K562 (cell line): ENCODE measurements at regions not wholly inside any gene's neighbourhood (a gene's known extent, or its start where the extent isn't known, plus 50 kb on each side); places are given as distances from the start of the nearest gene placed in this dataset.

Source experiments
- ATAC-seq: fragments of 200-7000 bp; cut with Tn5 transposase; 3 replicates; pipeline ENCODE4 v1.9.1; 2020; ENCODE audit warnings: moderate library complexity
- BruUV-seq: library from RNA; stranded (reverse); fragments of 400-500 nt; replicated peaks from 2 replicates; lab custom pipeline; 2021; lab: Mats Ljungman, UMichigan
- CTCF ChIA-PET: fragments of 300-600 bp; formaldehyde crosslinking; extraction: SDS; loops from one replicate; lab custom pipeline; 2021; ENCODE audit warnings: low intra/inter-chr PET ratio; lab: Yijun Ruan, JAX
- POLR2A ChIA-PET: fragments of 300-600, 350-650 bp; sonication (Branson Sonifier 250); formaldehyde crosslinking; extraction: SDS; loops from one replicate; lab custom pipeline; 2021; ENCODE audit warnings: antibody characterized with exemption, inconsistent platforms; lab: Yijun Ruan, JAX
- DNase-seq, 4 experiments: peaks; one replicate each; pipeline versions ENCODE4 v3.0.0 to v3.0.0-alpha.2; 2011 to 2018; ENCODE audit warnings: low spot score in 3 of 4, mixed read lengths in 3 of 4; ENCODE audit errors: extremely low read depth in 1 of 4
- FAIRE-seq: peaks from 2 replicates; lab custom pipeline; 2011; peaks lifted over from hg19 to GRCh38; lab: Jason Lieb, UNC
- H2AFZ ChIP-seq: 2 replicates; pipeline ENCODE4 v1.6.0; 2011; ENCODE audit warnings: low read depth, low read length, control low read depth, inconsistent platforms
- H3K27ac ChIP-seq: fragments of 200-600 bp; 3 replicates; pipeline ENCODE4 v1.8.0; 2011; ENCODE audit warnings: low read depth, mild to moderate bottlenecking, control low read depth, inconsistent platforms, low read length, moderate library complexity, mixed read lengths; ENCODE audit errors: extremely low read depth
- H3K27me3 ChIP-seq, 2 experiments: fragments of 300-600 bp in 1 of 2; 2 replicates in 1 of 2; 3 replicates in 1 of 2; pipeline versions ENCODE4 v1.6.0 to v1.8.0; 2011; ENCODE audit warnings: inconsistent platforms in 2 of 2, low read length in 2 of 2, mild to moderate bottlenecking in 1 of 2, mixed read lengths in 1 of 2, moderate library complexity in 1 of 2; ENCODE audit not compliant: control insufficient read depth in 2 of 2, insufficient read depth in 2 of 2
- H3K36me3 ChIP-seq: fragments of 300-600 bp; 3 replicates; pipeline ENCODE4 v1.8.0; 2011; ENCODE audit warnings: mild to moderate bottlenecking, low read length, inconsistent platforms; ENCODE audit not compliant: control insufficient read depth, insufficient read depth
- H3K4me1 ChIP-seq, 2 experiments: fragments of 200-600 bp in 1 of 2; replicated peaks in 1 of 2; 2 replicates in 1 of 2; 3 replicates in 1 of 2; pipeline versions ENCODE4 v1.5.1 to v1.8.0; 2011; ENCODE audit warnings: inconsistent platforms in 2 of 2, low read length in 2 of 2, mild to moderate bottlenecking in 1 of 2, mixed read lengths in 1 of 2, moderate library complexity in 1 of 2; ENCODE audit not compliant: control insufficient read depth in 2 of 2, insufficient read depth in 2 of 2
- H3K4me2 ChIP-seq: 2 replicates; pipeline ENCODE4 v1.6.1; 2011; ENCODE audit warnings: low read length, control low read depth, inconsistent platforms, mixed read lengths; ENCODE audit not compliant: insufficient read depth
- H3K4me3 ChIP-seq: fragments of 200-600 bp; sonication (generic), shearing (Covaris generic); 2 replicates; pipeline ENCODE4 v1.5.1; 2016; ENCODE audit warnings: control low read depth, inconsistent platforms
- H3K79me2 ChIP-seq: fragments of 200-600 bp; 3 replicates; pipeline ENCODE4 v1.8.0; 2011; ENCODE audit warnings: low read length, inconsistent platforms; ENCODE audit not compliant: control insufficient read depth, insufficient read depth
- H3K9ac ChIP-seq, 2 experiments: 2 replicates each; pipeline versions ENCODE4 v1.6.0 to v1.6.1; 2011; ENCODE audit warnings: low read depth in 2 of 2, low read length in 2 of 2, control low read depth in 1 of 2, inconsistent platforms in 1 of 2, mild to moderate bottlenecking in 1 of 2, mixed read lengths in 1 of 2; ENCODE audit not compliant: insufficient read depth in 1 of 2
- H3K9me1 ChIP-seq: one replicate; pipeline ENCODE4 v1.6.0; 2011; ENCODE audit warnings: inconsistent platforms, mild to moderate bottlenecking, low read length, moderate library complexity; ENCODE audit not compliant: control insufficient read depth, insufficient read depth
- H3K9me3 ChIP-seq: replicated peaks from 2 replicates; pipeline ENCODE4 v1.5.1; 2011; ENCODE audit warnings: low read depth, low read length, inconsistent platforms; ENCODE audit not compliant: control insufficient read depth, insufficient read depth
- H4K20me1 ChIP-seq: replicated peaks from 2 replicates; pipeline ENCODE4 v1.6.1; 2011; ENCODE audit warnings: low read length, inconsistent platforms, mixed read lengths; ENCODE audit not compliant: control insufficient read depth, insufficient read depth
- EZH2 ChIP-seq: IDR thresholded peaks from 2 replicates; pipeline ENCODE4 v1.6.1; 2012; ENCODE audit warnings: low read depth, mild to moderate bottlenecking, inconsistent platforms, low read length, borderline replicate concordance
- PPARD ChIP-seq: fragments of 250-450 bp; sonication (Bioruptor Pico); IDR thresholded peaks from 2 replicates; pipeline ENCODE4 v1.8.0; 2022; ENCODE audit warnings: inconsistent platforms, mild to moderate bottlenecking, moderate library complexity
- RB1 ChIP-seq: fragments of 450-650 bp; IDR thresholded peaks from 2 replicates; pipeline ENCODE4 v1.6.1; 2017; ENCODE audit warnings: low read depth, mild to moderate bottlenecking
- RHOXF2B ChIP-seq: fragments of 250-450 bp; sonication (Bioruptor Pico); conservative IDR thresholded peaks from 2 replicates; pipeline ENCODE4 v1.5.1; 2021
- RNF2 ChIP-seq: sonication (generic); IDR thresholded peaks from 2 replicates; pipeline ENCODE4 v1.6.1; 2016
- ZNF695 ChIP-seq: fragments of 450-650 bp; formaldehyde crosslinking; IDR thresholded peaks from 2 replicates; pipeline ENCODE4 v1.4.0; 2020; ENCODE audit warnings: mild to moderate bottlenecking, moderate library complexity
- WGBS: fragments of 100-300 bp; shearing (Covaris generic); methylation state at CpG from one replicate; pipeline ENCODE4 v1.1.6; 2016; ENCODE audit warnings: low coverage, mixed read lengths; ENCODE audit not compliant: insufficient coverage; ENCODE audit errors: missing lambda C conversion rate; 5-methylcytosine and 5-hydroxymethylcytosine counted together
- in situ Hi-C: fragments of 300-500 bp; cut with MboI; formaldehyde crosslinking; loops from 4 replicates; pipeline ENCODE4 v1.15.0; 2018; ENCODE audit warnings: inconsistent platforms, mixed read lengths
- intact Hi-C: fragments of 100-400 bp; cut with micrococcal nuclease; formaldehyde crosslinking; loops from 2 replicates; pipeline ENCODE4 v1.14.2; 2022
- TF ChIP-seq, protein P1 (sequence below): fragments of 450-650 bp; formaldehyde crosslinking; IDR thresholded peaks from 2 replicates; pipeline ENCODE4 v1.4.0; 2020; ENCODE audit warnings: mild to moderate bottlenecking, mixed read lengths
- TF ChIP-seq, protein P2 (sequence below): fragments of 450-650 bp; formaldehyde crosslinking; IDR thresholded peaks from 2 replicates; pipeline ENCODE4 v1.4.0; 2020; ENCODE audit warnings: mild to moderate bottlenecking, moderate library complexity
- TF ChIP-seq, protein P3 (sequence below): fragments of 450-650 bp; IDR thresholded peaks from 2 replicates; pipeline ENCODE4 v1.6.1; 2017; ENCODE audit warnings: antibody characterized with exemption
- TF ChIP-seq, protein P4 (sequence below): fragments of 250-450 bp; sonication (Bioruptor Pico); IDR thresholded peaks from 2 replicates; pipeline ENCODE4 v1.8.0; 2022; ENCODE audit warnings: moderate library complexity, mild to moderate bottlenecking, inconsistent platforms
- TF ChIP-seq, protein P5 (sequence below): fragments of 250-450 bp; sonication (Bioruptor Pico); IDR thresholded peaks from 2 replicates; pipeline ENCODE4 v1.4.0; 2020; ENCODE audit warnings: mild to moderate bottlenecking
- TF ChIP-seq, protein P6 (sequence below): fragments of 450-650 bp; IDR thresholded peaks from 2 replicates; pipeline ENCODE4 v1.6.1; 2016; ENCODE audit warnings: low read depth, mild to moderate bottlenecking, moderate library complexity

DNA sequence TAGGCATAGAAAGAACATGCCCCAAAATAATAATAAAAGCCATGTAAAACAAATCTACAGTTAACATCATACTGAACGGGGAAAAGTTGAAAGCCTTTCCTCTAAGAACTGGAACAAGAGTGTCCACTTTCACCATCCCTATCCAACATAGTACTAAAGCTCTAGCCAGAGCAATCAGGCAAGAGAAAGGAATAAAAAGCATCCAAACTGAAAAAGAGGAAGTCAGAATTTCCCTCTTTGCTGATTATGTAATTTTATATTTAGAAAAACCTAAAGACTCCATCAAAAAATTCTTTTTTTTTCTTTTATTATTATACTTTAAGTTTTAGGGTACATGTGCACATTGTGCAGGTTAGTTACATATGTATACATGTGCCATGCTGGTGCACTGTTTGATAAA lies 661.6 kb upstream of the CBLB start:
- H3K4me1 ChIP-seq, result no peaks in the 10 kb centered on the region
- DNase-seq, result no peak
- POLR2A ChIA-PET, result no interaction called here
- H3K27ac ChIP-seq, result no peak overlapping the region
- 0% methylated on average over 1 of the region's 1 CpG for WGBS
- H3K36me3 ChIP-seq, result no peaks in the 10 kb centered on the region
- no peaks in the 10 kb centered on the region for H4K20me1 ChIP-seq
- H3K4me3 ChIP-seq, result no peak overlapping the region
- ATAC-seq, result no peak
- H3K9ac ChIP-seq, result no peak overlapping the region
- in situ Hi-C loops (no loop called here), intact Hi-C loops (no loop called here)
- no peak overlapping the region for H3K4me2 ChIP-seq
- no peaks in the 10 kb centered on the region for H3K79me2 ChIP-seq
- H3K9me1 ChIP-seq, result no peaks in the 10 kb centered on the region
- H3K9me3 ChIP-seq, result no peaks in the 10 kb centered on the region
- no TSS peak for BruUV-seq
- no peaks in the 10 kb centered on the region for H3K27me3 ChIP-seq
- H2AFZ ChIP-seq, result no peak overlapping the region
- CTCF ChIA-PET, result no interaction called here
- FAIRE-seq, result no peak
- TF ChIP-seq, protein P1, sequence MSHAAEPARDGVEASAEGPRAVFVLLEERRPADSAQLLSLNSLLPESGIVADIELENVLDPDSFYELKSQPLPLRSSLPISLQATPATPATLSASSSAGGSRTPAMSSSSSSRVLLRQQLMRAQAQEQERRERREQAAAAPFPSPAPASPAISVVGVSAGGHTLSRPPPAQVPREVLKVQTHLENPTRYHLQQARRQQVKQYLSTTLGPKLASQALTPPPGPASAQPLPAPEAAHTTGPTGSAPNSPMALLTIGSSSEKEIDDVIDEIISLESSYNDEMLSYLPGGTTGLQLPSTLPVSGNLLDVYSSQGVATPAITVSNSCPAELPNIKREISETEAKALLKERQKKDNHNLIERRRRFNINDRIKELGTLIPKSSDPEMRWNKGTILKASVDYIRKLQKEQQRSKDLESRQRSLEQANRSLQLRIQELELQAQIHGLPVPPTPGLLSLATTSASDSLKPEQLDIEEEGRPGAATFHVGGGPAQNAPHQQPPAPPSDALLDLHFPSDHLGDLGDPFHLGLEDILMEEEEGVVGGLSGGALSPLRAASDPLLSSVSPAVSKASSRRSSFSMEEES (CRISPR knock-in tag), result no peak
- no peak for TF ChIP-seq PPARD (CRISPR knock-in tag)
- TF ChIP-seq, protein P2, sequence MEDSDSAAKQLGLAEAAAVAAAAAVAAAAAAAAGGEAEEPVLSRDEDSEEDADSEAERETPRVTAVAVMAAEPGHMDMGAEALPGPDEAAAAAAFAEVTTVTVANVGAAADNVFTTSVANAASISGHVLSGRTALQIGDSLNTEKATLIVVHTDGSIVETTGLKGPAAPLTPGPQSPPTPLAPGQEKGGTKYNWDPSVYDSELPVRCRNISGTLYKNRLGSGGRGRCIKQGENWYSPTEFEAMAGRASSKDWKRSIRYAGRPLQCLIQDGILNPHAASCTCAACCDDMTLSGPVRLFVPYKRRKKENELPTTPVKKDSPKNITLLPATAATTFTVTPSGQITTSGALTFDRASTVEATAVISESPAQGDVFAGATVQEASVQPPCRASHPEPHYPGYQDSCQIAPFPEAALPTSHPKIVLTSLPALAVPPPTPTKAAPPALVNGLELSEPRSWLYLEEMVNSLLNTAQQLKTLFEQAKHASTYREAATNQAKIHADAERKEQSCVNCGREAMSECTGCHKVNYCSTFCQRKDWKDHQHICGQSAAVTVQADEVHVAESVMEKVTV (CRISPR knock-in tag), result no peak
- TF ChIP-seq, protein P3, sequence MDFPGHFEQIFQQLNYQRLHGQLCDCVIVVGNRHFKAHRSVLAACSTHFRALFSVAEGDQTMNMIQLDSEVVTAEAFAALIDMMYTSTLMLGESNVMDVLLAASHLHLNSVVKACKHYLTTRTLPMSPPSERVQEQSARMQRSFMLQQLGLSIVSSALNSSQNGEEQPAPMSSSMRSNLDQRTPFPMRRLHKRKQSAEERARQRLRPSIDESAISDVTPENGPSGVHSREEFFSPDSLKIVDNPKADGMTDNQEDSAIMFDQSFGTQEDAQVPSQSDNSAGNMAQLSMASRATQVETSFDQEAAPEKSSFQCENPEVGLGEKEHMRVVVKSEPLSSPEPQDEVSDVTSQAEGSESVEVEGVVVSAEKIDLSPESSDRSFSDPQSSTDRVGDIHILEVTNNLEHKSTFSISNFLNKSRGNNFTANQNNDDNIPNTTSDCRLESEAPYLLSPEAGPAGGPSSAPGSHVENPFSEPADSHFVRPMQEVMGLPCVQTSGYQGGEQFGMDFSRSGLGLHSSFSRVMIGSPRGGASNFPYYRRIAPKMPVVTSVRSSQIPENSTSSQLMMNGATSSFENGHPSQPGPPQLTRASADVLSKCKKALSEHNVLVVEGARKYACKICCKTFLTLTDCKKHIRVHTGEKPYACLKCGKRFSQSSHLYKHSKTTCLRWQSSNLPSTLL, result no peak
- no peak for TF ChIP-seq RNF2
- TF ChIP-seq EZH2, result no peak
- TF ChIP-seq, protein P4, sequence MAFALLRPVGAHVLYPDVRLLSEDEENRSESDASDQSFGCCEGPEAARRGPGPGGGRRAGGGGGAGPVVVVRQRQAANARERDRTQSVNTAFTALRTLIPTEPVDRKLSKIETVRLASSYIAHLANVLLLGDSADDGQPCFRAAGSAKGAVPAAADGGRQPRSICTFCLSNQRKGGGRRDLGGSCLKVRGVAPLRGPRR, result no peak
- TF ChIP-seq, protein P5, sequence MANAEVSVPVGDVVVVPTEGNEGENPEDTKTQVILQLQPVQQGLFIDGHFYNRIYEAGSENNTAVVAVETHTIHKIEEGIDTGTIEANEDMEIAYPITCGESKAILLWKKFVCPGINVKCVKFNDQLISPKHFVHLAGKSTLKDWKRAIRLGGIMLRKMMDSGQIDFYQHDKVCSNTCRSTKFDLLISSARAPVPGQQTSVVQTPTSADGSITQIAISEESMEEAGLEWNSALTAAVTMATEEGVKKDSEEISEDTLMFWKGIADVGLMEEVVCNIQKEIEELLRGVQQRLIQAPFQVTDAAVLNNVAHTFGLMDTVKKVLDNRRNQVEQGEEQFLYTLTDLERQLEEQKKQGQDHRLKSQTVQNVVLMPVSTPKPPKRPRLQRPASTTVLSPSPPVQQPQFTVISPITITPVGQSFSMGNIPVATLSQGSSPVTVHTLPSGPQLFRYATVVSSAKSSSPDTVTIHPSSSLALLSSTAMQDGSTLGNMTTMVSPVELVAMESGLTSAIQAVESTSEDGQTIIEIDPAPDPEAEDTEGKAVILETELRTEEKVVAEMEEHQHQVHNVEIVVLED (CRISPR knock-in tag), result no peak
- TF ChIP-seq, protein P6, sequence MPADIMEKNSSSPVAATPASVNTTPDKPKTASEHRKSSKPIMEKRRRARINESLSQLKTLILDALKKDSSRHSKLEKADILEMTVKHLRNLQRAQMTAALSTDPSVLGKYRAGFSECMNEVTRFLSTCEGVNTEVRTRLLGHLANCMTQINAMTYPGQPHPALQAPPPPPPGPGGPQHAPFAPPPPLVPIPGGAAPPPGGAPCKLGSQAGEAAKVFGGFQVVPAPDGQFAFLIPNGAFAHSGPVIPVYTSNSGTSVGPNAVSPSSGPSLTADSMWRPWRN, result no peak
- no peak for TF ChIP-seq ZNF695
- TF ChIP-seq RHOXF2B (CRISPR knock-in tag), result no peak
- TF ChIP-seq RB1, result no peak
